HEK293 (cell line): ENCODE measurements at regions not wholly inside any gene's neighbourhood (a gene's known extent, or its start where the extent isn't known, plus 50 kb on each side); places are given as distances from the start of the nearest gene placed in this dataset.
"Not testable (repeated sequence)": the region's sequence is repeated elsewhere in the genome, so short reads cannot be mapped to it uniquely, and the experiment has no call there.

ENCODE experiments used
- CTCF ChIA-PET: fragments of 350-600 bp; formaldehyde crosslinking; extraction: SDS; loops from one replicate; lab custom pipeline; 2021; ENCODE audit warnings: antibody characterized with exemption; lab: Yijun Ruan, JAX
- POLR2A ChIA-PET: fragments of 300-600 bp; formaldehyde crosslinking; extraction: SDS; loops from one replicate; lab custom pipeline; 2020; ENCODE audit warnings: antibody characterized with exemption, inconsistent platforms; lab: Yijun Ruan, JAX
- H3K27ac ChIP-seq: fragments of 200-500 bp; sonication (Bioruptor generic); 2 replicates; pipeline ENCODE4 v1.5.1; 2014; ENCODE audit warnings: low read depth, low read length, control low read depth, inconsistent platforms; ENCODE audit errors: extremely low read depth
- H3K36me3 ChIP-seq, 2 experiments: fragments of 200-500 bp in 1 of 2; sonication (Bioruptor generic) in 1 of 2; 1 replicate in 1 of 2; 2 replicates in 1 of 2; pipeline ENCODE4 v1.5.1; 2014 to 2017; ENCODE audit warnings: inconsistent platforms in 2 of 2, low read length in 2 of 2; ENCODE audit not compliant: control insufficient read depth in 2 of 2, insufficient read depth in 1 of 2
- H3K4me1 ChIP-seq: fragments of 200-500 bp; sonication (Bioruptor generic); 2 replicates; pipeline ENCODE4 v1.5.1; 2014; ENCODE audit warnings: mild to moderate bottlenecking, low read length, inconsistent platforms; ENCODE audit not compliant: control insufficient read depth, insufficient read depth
- H3K4me3 ChIP-seq: 2 replicates; pipeline ENCODE4 v1.5.1; 2011; ENCODE audit warnings: low read depth, mild to moderate bottlenecking, control low read depth, low read length, moderate library complexity
- H3K9me3 ChIP-seq: fragments of 200-500 bp; sonication (Bioruptor generic); 2 replicates; pipeline ENCODE4 v1.5.1; 2014; ENCODE audit warnings: low read depth, low read length, inconsistent platforms; ENCODE audit not compliant: control insufficient read depth, insufficient read depth
- BCL11A ChIP-seq: fragments of 450-650 bp; formaldehyde crosslinking; IDR thresholded peaks from 2 replicates; pipeline ENCODE4 v1.5.1; 2016; ENCODE audit warnings: low read depth, missing biosample characterization, missing genetic modification characterization
- ELK4 ChIP-seq: IDR thresholded peaks from 2 replicates; pipeline ENCODE4 v1.6.1; 2011; ENCODE audit warnings: mild to moderate bottlenecking, low read depth, low read length, borderline replicate concordance
- GLI4 ChIP-seq: fragments of 450-650 bp; formaldehyde crosslinking; IDR thresholded peaks from 2 replicates; pipeline ENCODE4 v1.5.1; 2016; ENCODE audit warnings: missing biosample characterization, missing genetic modification characterization
- HOXC10 ChIP-seq: sonication (generic); formaldehyde crosslinking; IDR thresholded peaks from 2 replicates; pipeline ENCODE4 v1.8.1; 2023; ENCODE audit warnings: mild to moderate bottlenecking, missing genetic modification reagents
- OSR2 ChIP-seq: fragments of 450-650 bp; formaldehyde crosslinking; IDR thresholded peaks from 2 replicates; pipeline ENCODE4 v1.5.1; 2016; ENCODE audit warnings: missing biosample characterization, missing genetic modification characterization
- SP2 ChIP-seq: fragments of 450-650 bp; formaldehyde crosslinking; IDR thresholded peaks from 2 replicates; pipeline ENCODE4 v1.5.1; 2016; ENCODE audit warnings: missing biosample characterization, missing genetic modification characterization
- ZBTB11 ChIP-seq: fragments of 450-650 bp; formaldehyde crosslinking; conservative IDR thresholded peaks from 2 replicates; pipeline ENCODE4 v1.5.1; 2016; ENCODE audit warnings: low read depth, missing biosample characterization, missing genetic modification characterization
- ZBTB8A ChIP-seq: fragments of 450-650 bp; formaldehyde crosslinking; IDR thresholded peaks from 2 replicates; pipeline ENCODE4 v1.5.1; 2016; ENCODE audit warnings: missing biosample characterization, missing genetic modification characterization
- ZEB2 ChIP-seq: fragments of 450-650 bp; formaldehyde crosslinking; IDR thresholded peaks from 2 replicates; pipeline ENCODE4 v1.5.1; 2016; ENCODE audit warnings: missing biosample characterization, missing genetic modification characterization
- ZFP37 ChIP-seq: fragments of 450-650 bp; formaldehyde crosslinking; IDR thresholded peaks from 2 replicates; pipeline ENCODE4 v1.5.1; 2016; ENCODE audit warnings: missing biosample characterization, missing genetic modification characterization
- ZIC2 ChIP-seq: fragments of 450-650 bp; formaldehyde crosslinking; IDR thresholded peaks from 2 replicates; pipeline ENCODE4 v1.5.1; 2016; ENCODE audit warnings: missing biosample characterization, missing genetic modification characterization
- ZNF24 ChIP-seq: fragments of 450-650 bp; formaldehyde crosslinking; IDR thresholded peaks from 2 replicates; pipeline ENCODE4 v1.5.1; 2016; ENCODE audit warnings: missing biosample characterization, missing genetic modification characterization
- ZNF274 ChIP-seq, 2 experiments: fragments of 200-500 bp in 1 of 2; fragments of 450-650 bp in 1 of 2; sonication (Bioruptor generic) in 1 of 2; formaldehyde crosslinking in 1 of 2; IDR thresholded peaks; 2 replicates each; pipeline versions ENCODE4 v1.5.1 to v1.6.1; 2014 to 2016; ENCODE audit warnings: borderline replicate concordance in 1 of 2, inconsistent platforms in 1 of 2, low read length in 1 of 2, missing biosample characterization in 1 of 2, missing genetic modification characterization in 1 of 2
- ZNF350 ChIP-seq: fragments of 450-650 bp; formaldehyde crosslinking; IDR thresholded peaks from 2 replicates; pipeline ENCODE4 v1.5.0; 2017; ENCODE audit warnings: missing biosample characterization, mild to moderate bottlenecking, missing genetic modification characterization
- ZNF416 ChIP-seq: fragments of 450-650 bp; formaldehyde crosslinking; IDR thresholded peaks from 2 replicates; pipeline ENCODE4 v1.5.1; 2016; ENCODE audit warnings: missing biosample characterization, missing genetic modification characterization
- ZNF426 ChIP-seq: fragments of 450-650 bp; formaldehyde crosslinking; IDR thresholded peaks from 2 replicates; pipeline ENCODE4 v1.5.1; 2017; ENCODE audit warnings: missing biosample characterization, missing genetic modification characterization, mild to moderate bottlenecking, inconsistent platforms, moderate library complexity
- ZNF501 ChIP-seq: fragments of 450-650 bp; formaldehyde crosslinking; IDR thresholded peaks from 2 replicates; pipeline ENCODE4 v1.5.1; 2016; ENCODE audit warnings: missing biosample characterization, missing genetic modification characterization
- ZNF544 ChIP-seq: fragments of 450-650 bp; formaldehyde crosslinking; IDR thresholded peaks from 2 replicates; pipeline ENCODE4 v1.5.0; 2017; ENCODE audit warnings: missing biosample characterization, missing genetic modification characterization
- ZNF585B ChIP-seq: fragments of 450-650 bp; formaldehyde crosslinking; IDR thresholded peaks from 2 replicates; pipeline ENCODE4 v1.5.1; 2016; ENCODE audit warnings: missing biosample characterization, missing genetic modification characterization
- ZNF660 ChIP-seq: fragments of 450-650 bp; IDR thresholded peaks from 2 replicates; pipeline ENCODE4 v1.5.1; 2018; ENCODE audit warnings: missing biosample characterization, mild to moderate bottlenecking, missing genetic modification characterization
- ZNF768 ChIP-seq: fragments of 450-650 bp; formaldehyde crosslinking; IDR thresholded peaks from 2 replicates; pipeline ENCODE4 v1.5.1; 2018; ENCODE audit warnings: missing biosample characterization, mild to moderate bottlenecking, missing genetic modification characterization
- TF ChIP-seq, protein P1 (sequence below): fragments of 450-650 bp; IDR thresholded peaks from 2 replicates; pipeline ENCODE4 v1.5.1; 2018; ENCODE audit warnings: missing biosample characterization, mild to moderate bottlenecking, missing genetic modification characterization

DNA sequence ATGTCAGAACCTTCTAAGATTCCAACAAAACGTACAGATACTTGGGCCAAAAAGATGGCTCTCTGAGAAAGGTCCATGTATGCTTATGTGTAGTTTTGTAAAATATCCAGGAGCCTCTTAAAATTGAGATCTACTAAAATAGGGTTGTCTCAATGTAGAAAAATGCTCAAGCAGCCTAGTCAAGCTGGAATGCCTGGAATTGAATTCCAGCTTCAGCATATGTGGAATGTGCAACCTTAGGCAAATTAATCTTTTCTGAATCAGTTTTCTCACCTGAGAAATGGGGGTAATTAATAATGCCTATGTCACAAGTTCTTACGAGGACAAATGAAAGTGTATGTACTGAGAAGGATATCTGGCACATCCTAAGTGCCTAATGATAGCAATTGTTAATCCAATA is 662.4 kb downstream of the DTWD2 start (continued):
- TF ChIP-seq ZBTB11 (tag by site-specific recombination), result no peak
- no peak for TF ChIP-seq ZNF501
- TF ChIP-seq ZNF660 (tag by site-specific recombination), result no peak
- no peak for TF ChIP-seq ZNF544 (tag by site-specific recombination)
- TF ChIP-seq ZNF426 (tag by site-specific recombination), result no peak

- H3K36me3 ChIP-seq, H3K4me1 ChIP-seq, CTCF ChIA-PET, H3K9me3 ChIP-seq, H3K27ac ChIP-seq, POLR2A ChIA-PET, H3K4me3 ChIP-seq: not testable (repeated sequence)
These were observed 664.6 kb downstream of the DTWD2 start for GRCh38 chr5:118323723-118324122.

- no peaks in the 10 kb centered on the region for H3K4me1 ChIP-seq
- POLR2A ChIA-PET, result no interaction called here
- TF ChIP-seq ZFP37 (tag by site-specific recombination) (no peak), ZNF350 (tag by site-specific recombination) (no peak), ZNF274 (IDR thresholded peaks at IDR 0.05; ENCODE audit: low read length) (no peak), ZNF274 (tag by site-specific recombination; IDR thresholded peaks at IDR 0.05; ENCODE audit: borderline replicate concordance) (no peak), ZIC2 (tag by site-specific recombination) (no peak), OSR2 (tag by site-specific recombination) (no peak), ZNF585B (tag by site-specific recombination) (no peak), ELK4 (no peak)
- TF ChIP-seq, protein P1, sequence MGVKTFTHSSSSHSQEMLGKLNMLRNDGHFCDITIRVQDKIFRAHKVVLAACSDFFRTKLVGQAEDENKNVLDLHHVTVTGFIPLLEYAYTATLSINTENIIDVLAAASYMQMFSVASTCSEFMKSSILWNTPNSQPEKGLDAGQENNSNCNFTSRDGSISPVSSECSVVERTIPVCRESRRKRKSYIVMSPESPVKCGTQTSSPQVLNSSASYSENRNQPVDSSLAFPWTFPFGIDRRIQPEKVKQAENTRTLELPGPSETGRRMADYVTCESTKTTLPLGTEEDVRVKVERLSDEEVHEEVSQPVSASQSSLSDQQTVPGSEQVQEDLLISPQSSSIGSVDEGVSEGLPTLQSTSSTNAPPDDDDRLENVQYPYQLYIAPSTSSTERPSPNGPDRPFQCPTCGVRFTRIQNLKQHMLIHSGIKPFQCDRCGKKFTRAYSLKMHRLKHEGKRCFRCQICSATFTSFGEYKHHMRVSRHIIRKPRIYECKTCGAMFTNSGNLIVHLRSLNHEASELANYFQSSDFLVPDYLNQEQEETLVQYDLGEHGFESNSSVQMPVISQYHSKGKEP, result no peak
- TF ChIP-seq, all 188 proteins: peak for 0
- no peak overlapping the region for H3K4me3 ChIP-seq
- H3K9me3 ChIP-seq, result no peaks in the 10 kb centered on the region
- H3K27ac ChIP-seq, result no peak overlapping the region
- CTCF ChIA-PET, result no interaction called here
- H3K36me3 ChIP-seq, result no peaks in the 10 kb centered on the region
These were observed 667.3 kb downstream of the DTWD2 start for GRCh38 chr5:118321081-118321480.

- ChIA-PET CTCF (no interaction called here), POLR2A (no interaction called here)
These were observed 668.2 kb downstream of the DTWD2 start for GRCh38 chr5:118320121-118320520.

More at GRCh38 chr5:118320121-118320520, 668.2 kb downstream of the DTWD2 start:
- H3K36me3 ChIP-seq, result no peaks in the 10 kb centered on the region
- H3K9me3 ChIP-seq, result no peaks in the 10 kb centered on the region
- H3K4me3 ChIP-seq, result no peak overlapping the region
- no peak overlapping the region for H3K27ac ChIP-seq
- TF ChIP-seq HOXC10 (CRISPR knock-in tag), result no peak
- TF ChIP-seq ZNF24, result no peak
- TF ChIP-seq GLI4 (tag by site-specific recombination), result no peak
- no peak for TF ChIP-seq BCL11A
- no peak for TF ChIP-seq ZNF416 (tag by site-specific recombination)
- no peak for TF ChIP-seq SP2 (tag by site-specific recombination)
- TF ChIP-seq ZEB2 (tag by site-specific recombination), result no peak
- no peak for TF ChIP-seq ZBTB8A (tag by site-specific recombination)
- no peak for TF ChIP-seq ZNF768 (tag by site-specific recombination)
- no peaks in the 10 kb centered on the region for H3K4me1 ChIP-seq
